ENCODE measurements at regions not wholly inside any gene's neighbourhood (a gene's known extent, or its start where the extent isn't known, plus 50 kb on each side); places are given as distances from the start of the nearest gene placed in this dataset.

- no peak overlapping the region for H3K27ac ChIP-seq
- peak; percentile 56 for DNase-seq (ENCODE audit: low read depth, low spot score)
Observed at GRCh38 chr1:4603295-4604110, 50.9 kb upstream of the AJAP1 start.
